ENCODE measurements at regions not wholly inside any gene's neighbourhood (a gene's known extent, or its start where the extent isn't known, plus 50 kb on each side); places are given as distances from the start of the nearest gene placed in this dataset.

DNA sequence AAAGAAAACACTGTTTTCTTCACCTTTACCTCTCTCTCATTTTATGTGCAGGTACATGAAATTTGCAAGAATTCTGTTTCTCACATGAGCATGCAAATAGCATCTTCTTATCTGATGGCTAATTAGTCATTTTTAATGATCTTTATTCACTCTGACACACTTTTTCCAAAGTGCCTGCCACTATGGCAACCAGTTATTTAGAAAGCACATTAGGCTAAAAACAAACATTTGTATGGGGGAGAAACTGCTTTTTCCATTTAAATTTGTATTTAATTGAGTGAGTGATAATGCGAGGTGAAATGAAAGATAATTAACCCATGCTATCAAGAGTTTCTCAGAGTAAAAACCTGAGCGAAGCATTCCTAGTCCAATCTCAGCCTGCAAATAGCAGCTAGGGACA, 365.0 kb downstream of the MAT2B start:
- ChIA-PET POLR2A (no interaction called here), CTCF (ENCODE audit: low intra/inter-chr PET ratio, low total read pairs) (no interaction called here)
- no peak for FAIRE-seq
- Histone ChIP-seq H3K4me3 (replicated peaks in 1 of 3; ENCODE audit: insufficient read depth in 1 of 3, low read depth in 2 of 3, low read length in 3 of 3) (no peak overlapping the region), H3K4me2 (ENCODE audit: low read depth, low read length) (no peak overlapping the region), H3K9ac (ENCODE audit: insufficient read depth, low read depth, low read length) (no peak overlapping the region), H3K4me1 (ENCODE audit: insufficient read depth, low read length) (no peaks in the 10 kb centered on the region), H3K79me2 (ENCODE audit: insufficient read depth, low read length) (no peaks in the 10 kb centered on the region), H3K9me3 (ENCODE audit: low read length) (0 out of 2 replicates have a peak, but pooled peaks cover 5% of the 10 kb centered on the region), H3K27me3 (ENCODE audit: control insufficient read depth in 1 of 2, insufficient read depth in 2 of 2, low read length in 2 of 2) (no peaks in the 10 kb centered on the region), H3K27ac (ENCODE audit: extremely low read length, insufficient read depth, low read length) (no peak overlapping the region), H4K20me1 (ENCODE audit: insufficient read depth, low read length) (no peaks in the 10 kb centered on the region), H3K36me3 (replicated peaks in 1 of 2; ENCODE audit: control insufficient read depth in 1 of 2, insufficient read depth in 2 of 2, low read length in 2 of 2) (no peaks in the 10 kb centered on the region), H2AFZ (ENCODE audit: low read length) (no peak overlapping the region)
- in situ Hi-C loops (cut with HindIII; ENCODE audit: extremely low pct_ligation_motif_present, low pct_unique_long_range_greater_than_20kb) (no loop called here), intact Hi-C loops (cut with micrococcal nuclease; ENCODE audit: unreplicated experiment) (no loop called here)
- WGBS (ENCODE audit: low lambda C conversion rate): 6% methylated on average over 2 of the region's 2 CpGs
- DNase-seq (ENCODE audit: low spot score): no peak
- no peak for ATAC-seq
- TF ChIP-seq DPF2 (CRISPR knock-in tag; IDR thresholded peaks at IDR 0.05; ENCODE audit: borderline replicate concordance, low read depth) (no peak), ISL2 (CRISPR knock-in tag; IDR thresholded peaks at IDR 0.05) (no peak), NR0B2 (CRISPR knock-in tag; IDR thresholded peaks at IDR 0.05) (no peak), ZNF414 (CRISPR knock-in tag; IDR thresholded peaks at IDR 0.05) (no peak), NCOA2 (CRISPR knock-in tag; IDR thresholded peaks at IDR 0.05) (no peak), ZNF329 (CRISPR knock-in tag; IDR thresholded peaks at IDR 0.05; ENCODE audit: low read depth) (no peak), POGK (CRISPR knock-in tag; conservative IDR thresholded peaks at IDR 0.05) (no peak), ZNF496 (CRISPR knock-in tag; IDR thresholded peaks at IDR 0.05; ENCODE audit: insufficient replicate concordance) (no peak), MAZ (IDR thresholded peaks at IDR 0.05; ENCODE audit: borderline replicate concordance, low read depth, low read length) (no peak), MAZ (CRISPR knock-in tag; IDR thresholded peaks at IDR 0.05; ENCODE audit: low read depth) (no peak), WIZ (CRISPR knock-in tag; IDR thresholded peaks at IDR 0.05) (no peak), NFYC (CRISPR knock-in tag; IDR thresholded peaks at IDR 0.05) (no peak), ZNF766 (CRISPR knock-in tag; IDR thresholded peaks at IDR 0.05; ENCODE audit: borderline replicate concordance) (no peak), HNF4A (CRISPR knock-in tag; IDR thresholded peaks at IDR 0.05) (no peak), ZBTB25 (CRISPR knock-in tag; IDR thresholded peaks at IDR 0.05) (no peak), ARNTL (CRISPR knock-in tag; IDR thresholded peaks at IDR 0.05) (no peak), ZSCAN25 (CRISPR knock-in tag; IDR thresholded peaks at IDR 0.05) (no peak)
- BruUV-seq (replicated peaks): no TSS peak
